ENCODE measurements at regions not wholly inside any gene's neighbourhood (a gene's known extent, or its start where the extent isn't known, plus 50 kb on each side); places are given as distances from the start of the nearest gene placed in this dataset.

DNA sequence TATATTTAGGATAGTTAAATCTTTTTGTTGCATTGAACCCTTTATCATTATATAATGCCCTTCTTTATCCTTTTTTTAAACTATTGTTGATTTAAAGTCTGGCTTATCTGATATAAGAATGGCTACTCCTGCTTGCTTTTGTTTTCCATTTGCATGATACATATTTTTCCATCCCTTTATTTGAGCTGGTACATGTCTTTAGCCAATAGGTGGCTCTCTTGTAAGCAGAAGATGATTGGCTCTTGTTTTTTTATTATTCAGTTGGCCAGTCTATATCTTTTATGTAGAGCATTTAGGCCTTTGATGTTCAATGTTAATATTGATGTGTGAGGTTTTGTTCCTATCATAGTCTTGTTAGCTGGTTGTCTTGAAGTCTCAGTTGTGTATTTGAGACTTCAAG, 99.5 kb upstream of the MCTP2 start:
- ChIA-PET SMC1A (ENCODE audit: uncharacterized antibody, unreplicated experiment) (interaction anchor here (0.9 to 1.8 kb wide), 3 partner anchors 12 to 33 kb away, joined by 4 read pairs; no protein-coding TSS in a partner anchor), POLR2A (no interaction called here), CTCF (interaction anchor here (0.7 to 2.3 kb wide), 7 partner anchors 9 to 282 kb away, joined by 3 to 8 read pairs (median 3); no protein-coding TSS in a partner anchor), RAD21 (ENCODE audit: unreplicated experiment) (interaction anchor here (0.6 to 1.3 kb wide), 2 partner anchors 192 to 1115 kb away, joined by 5 read pairs; no protein-coding TSS in a partner anchor)
- in situ Hi-C loops (cut with MboI), result no loop called here
- Histone ChIP-seq H3K4me1 (ENCODE audit: control insufficient read depth, insufficient read depth, low read length) (no peaks in the 10 kb centered on the region), H3K4me3 (no peak overlapping the region), H3K27me3 (replicated peaks in 1 of 2; ENCODE audit: control insufficient read depth in 2 of 2, insufficient read depth in 2 of 2, low read length in 1 of 2) (no peaks in the 10 kb centered on the region; a peak in 1 of 4 replicates), H3K9me3 (replicated peaks; ENCODE audit: control insufficient read depth, insufficient read depth, low read length) (no peaks in the 10 kb centered on the region), H3K9ac (ENCODE audit: control insufficient read depth, insufficient read depth, low read length) (no peak overlapping the region), H3K36me3 (ENCODE audit: control insufficient read depth in 2 of 2, insufficient read depth in 2 of 2, low read length in 1 of 2) (no peaks in the 10 kb centered on the region), H3K4me2 (ENCODE audit: control insufficient read depth, insufficient read depth) (no peak overlapping the region), H3K79me2 (ENCODE audit: control insufficient read depth, insufficient read depth, low read length) (no peaks in the 10 kb centered on the region), H4K20me1 (ENCODE audit: control insufficient read depth, insufficient read depth) (no peaks in the 10 kb centered on the region), H2AFZ (ENCODE audit: control insufficient read depth, low read depth, low read length) (no peak overlapping the region), H3K27ac (ENCODE audit: control insufficient read depth, insufficient read depth) (no peak overlapping the region)
- ATAC-seq, result no peak
- FAIRE-seq, result no peak
- no TSS peak for BruUV-seq (replicated peaks)
- TF ChIP-seq, protein P1, sequence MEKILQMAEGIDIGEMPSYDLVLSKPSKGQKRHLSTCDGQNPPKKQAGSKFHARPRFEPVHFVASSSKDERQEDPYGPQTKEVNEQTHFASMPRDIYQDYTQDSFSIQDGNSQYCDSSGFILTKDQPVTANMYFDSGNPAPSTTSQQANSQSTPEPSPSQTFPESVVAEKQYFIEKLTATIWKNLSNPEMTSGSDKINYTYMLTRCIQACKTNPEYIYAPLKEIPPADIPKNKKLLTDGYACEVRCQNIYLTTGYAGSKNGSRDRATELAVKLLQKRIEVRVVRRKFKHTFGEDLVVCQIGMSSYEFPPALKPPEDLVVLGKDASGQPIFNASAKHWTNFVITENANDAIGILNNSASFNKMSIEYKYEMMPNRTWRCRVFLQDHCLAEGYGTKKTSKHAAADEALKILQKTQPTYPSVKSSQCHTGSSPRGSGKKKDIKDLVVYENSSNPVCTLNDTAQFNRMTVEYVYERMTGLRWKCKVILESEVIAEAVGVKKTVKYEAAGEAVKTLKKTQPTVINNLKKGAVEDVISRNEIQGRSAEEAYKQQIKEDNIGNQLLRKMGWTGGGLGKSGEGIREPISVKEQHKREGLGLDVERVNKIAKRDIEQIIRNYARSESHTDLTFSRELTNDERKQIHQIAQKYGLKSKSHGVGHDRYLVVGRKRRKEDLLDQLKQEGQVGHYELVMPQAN (conservative IDR thresholded peaks at IDR 0.05), result no peak
- no peak for DNase-seq (ENCODE audit: low read depth, low spot score)
- intact Hi-C loops (cut with micrococcal nuclease; ENCODE audit: unreplicated experiment), result no loop called here

DNA sequence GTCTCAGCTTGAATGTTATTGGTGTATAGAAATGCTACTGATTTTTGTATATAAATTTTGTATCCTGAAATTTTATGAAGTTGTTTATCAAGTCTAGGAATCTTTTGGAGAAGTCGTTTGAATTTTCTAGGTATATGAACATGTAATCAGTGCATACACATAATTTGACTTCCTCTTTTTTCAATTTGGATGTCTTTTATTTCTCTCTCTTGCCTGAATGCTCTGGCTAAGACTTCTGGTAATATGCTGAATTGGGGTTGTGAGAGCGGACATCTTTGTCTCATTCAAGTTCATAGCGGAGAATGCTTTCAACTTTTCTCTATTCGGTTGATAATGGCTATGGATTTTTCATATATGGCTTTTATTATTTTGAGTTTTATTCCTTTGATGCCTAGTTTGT, 100.9 kb upstream of the MCTP2 start:
- H3K36me3 ChIP-seq (ENCODE audit: control insufficient read depth in 2 of 2, insufficient read depth in 2 of 2, low read length in 1 of 2), result no peaks in the 10 kb centered on the region
- ChIA-PET POLR2A (interaction anchor here (0.6 kb wide), 1 partner anchor 9 kb away, joined by 3 read pairs; no protein-coding TSS in a partner anchor), RAD21 (ENCODE audit: unreplicated experiment) (no interaction called here), SMC1A (ENCODE audit: uncharacterized antibody, unreplicated experiment) (no interaction called here), CTCF (interaction anchor here (0.7 kb wide), 1 partner anchor 11 kb away, joined by 3 read pairs; no protein-coding TSS in a partner anchor)
- intact Hi-C loops (cut with micrococcal nuclease; ENCODE audit: unreplicated experiment) (no loop called here), in situ Hi-C loops (cut with MboI) (no loop called here)
- H3K27me3 ChIP-seq (replicated peaks in 1 of 2; ENCODE audit: control insufficient read depth in 2 of 2, insufficient read depth in 2 of 2, low read length in 1 of 2), result no peaks in the 10 kb centered on the region
- 46% methylated on average over 4 of the region's 4 CpGs for WGBS (ENCODE audit: insufficient coverage, insufficient replicate concordance, low lambda C conversion rate, missing lambda C conversion rate)
- H3K9me3 ChIP-seq (replicated peaks; ENCODE audit: control insufficient read depth, insufficient read depth, low read length), result no peaks in the 10 kb centered on the region
- no peak overlapping the region for H3K9ac ChIP-seq (ENCODE audit: control insufficient read depth, insufficient read depth, low read length)
- ATAC-seq (no peak), FAIRE-seq (no peak), DNase-seq (ENCODE audit: low read depth, low spot score) (no peak)
- H3K79me2 ChIP-seq (ENCODE audit: control insufficient read depth, insufficient read depth, low read length), result no peaks in the 10 kb centered on the region
- H3K27ac ChIP-seq (ENCODE audit: control insufficient read depth, insufficient read depth), result no peak overlapping the region
- H3K4me2 ChIP-seq (ENCODE audit: control insufficient read depth, insufficient read depth), result no peak overlapping the region
- no peak overlapping the region for H3K4me3 ChIP-seq
- no TSS peak for BruUV-seq (replicated peaks)
- H2AFZ ChIP-seq (ENCODE audit: control insufficient read depth, low read depth, low read length), result no peak overlapping the region
- H3K4me1 ChIP-seq (ENCODE audit: control insufficient read depth, insufficient read depth, low read length), result no peaks in the 10 kb centered on the region
- H4K20me1 ChIP-seq (ENCODE audit: control insufficient read depth, insufficient read depth), result no peaks in the 10 kb centered on the region
- TF ChIP-seq LARP7 (IDR thresholded peaks at IDR 0.05) (no peak), CREB1 (IDR thresholded peaks at IDR 0.05; ENCODE audit: low read depth) (no peak)
- TF ChIP-seq, protein P2, sequence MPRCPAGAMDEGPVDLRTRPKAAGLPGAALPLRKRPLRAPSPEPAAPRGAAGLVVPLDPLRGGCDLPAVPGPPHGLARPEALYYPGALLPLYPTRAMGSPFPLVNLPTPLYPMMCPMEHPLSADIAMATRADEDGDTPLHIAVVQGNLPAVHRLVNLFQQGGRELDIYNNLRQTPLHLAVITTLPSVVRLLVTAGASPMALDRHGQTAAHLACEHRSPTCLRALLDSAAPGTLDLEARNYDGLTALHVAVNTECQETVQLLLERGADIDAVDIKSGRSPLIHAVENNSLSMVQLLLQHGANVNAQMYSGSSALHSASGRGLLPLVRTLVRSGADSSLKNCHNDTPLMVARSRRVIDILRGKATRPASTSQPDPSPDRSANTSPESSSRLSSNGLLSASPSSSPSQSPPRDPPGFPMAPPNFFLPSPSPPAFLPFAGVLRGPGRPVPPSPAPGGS (IDR thresholded peaks at IDR 0.05; ENCODE audit: borderline replicate concordance, insufficient read depth, low read depth, low read length, poor library complexity, severe bottlenecking), result no peak

Data from GM12878 (cell line).